GM13977 (cell line): ENCODE measurements at regions not wholly inside any gene's neighbourhood (a gene's known extent, or its start where the extent isn't known, plus 50 kb on each side); places are given as distances from the start of the nearest gene placed in this dataset.
"Not testable (repeated sequence)": the region's sequence is repeated elsewhere in the genome, so short reads cannot be mapped to it uniquely, and the experiment has no call there.

Experiments used
- DNase-seq: peaks from one replicate; pipeline ENCODE4 v3.0.0; 2012; ENCODE audit warnings: low spot score
- CTCF ChIP-seq: IDR thresholded peaks from 2 replicates; pipeline ENCODE4 v1.5.1; 2012; ENCODE audit warnings: mild to moderate bottlenecking, control low read depth; ENCODE audit not compliant: insufficient read depth; ENCODE audit errors: extremely low read depth, missing control alignments
- in situ Hi-C: fragments of 300-500 bp; cut with MboI; formaldehyde crosslinking; loops from one replicate; pipeline ENCODE4 v1.12.0; 2022; ENCODE audit warnings: low sequenced_read_pairs, low pct_unique_long_range_greater_than_20kb, mixed read lengths, inconsistent platforms; ENCODE audit not compliant: unreplicated experiment

DNA sequence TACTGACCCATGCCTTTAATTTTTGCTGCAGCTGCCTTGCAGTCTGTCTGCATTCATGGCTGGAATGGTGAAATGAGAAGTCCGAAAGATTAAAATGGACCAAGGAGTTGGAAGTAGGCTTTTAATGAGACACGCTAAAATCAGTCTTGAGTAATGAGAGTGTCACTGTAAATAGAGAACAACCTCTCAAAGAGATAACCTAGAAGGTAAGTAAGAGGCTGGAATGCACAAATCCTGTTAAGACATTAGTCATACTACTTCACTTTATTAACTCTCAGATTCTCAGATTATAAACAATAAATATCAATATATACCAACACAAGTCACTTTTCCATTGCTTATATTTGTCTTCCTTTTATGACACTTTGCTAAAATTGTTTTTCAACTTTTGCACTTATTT, 880.6 kb upstream of the C9orf72 start:
- no peak for DNase-seq
- no peak for TF ChIP-seq CTCF
- in situ Hi-C loops, result no loop called here

DNA sequence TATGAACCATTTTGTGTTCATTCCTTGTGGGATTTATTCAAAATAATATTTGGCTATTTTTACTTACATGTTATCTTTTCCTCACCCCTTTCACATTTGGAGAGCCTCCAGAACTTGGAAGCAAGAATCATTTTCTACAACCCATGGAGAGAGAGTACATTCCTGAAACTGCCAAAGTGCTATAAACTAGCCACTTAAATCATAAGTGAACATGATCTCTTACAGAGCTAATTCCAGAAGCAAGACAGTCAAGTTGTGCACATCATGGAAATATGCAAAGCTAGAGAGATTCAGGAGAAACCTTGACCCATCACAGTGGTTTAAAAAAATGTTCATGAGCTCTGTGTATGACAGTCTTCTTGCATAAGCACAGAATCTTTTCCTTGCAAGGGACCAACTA, 883.6 kb upstream of the C9orf72 start:
- in situ Hi-C loops, result no loop called here
- no peak for DNase-seq
- TF ChIP-seq CTCF, result no peak

DNA sequence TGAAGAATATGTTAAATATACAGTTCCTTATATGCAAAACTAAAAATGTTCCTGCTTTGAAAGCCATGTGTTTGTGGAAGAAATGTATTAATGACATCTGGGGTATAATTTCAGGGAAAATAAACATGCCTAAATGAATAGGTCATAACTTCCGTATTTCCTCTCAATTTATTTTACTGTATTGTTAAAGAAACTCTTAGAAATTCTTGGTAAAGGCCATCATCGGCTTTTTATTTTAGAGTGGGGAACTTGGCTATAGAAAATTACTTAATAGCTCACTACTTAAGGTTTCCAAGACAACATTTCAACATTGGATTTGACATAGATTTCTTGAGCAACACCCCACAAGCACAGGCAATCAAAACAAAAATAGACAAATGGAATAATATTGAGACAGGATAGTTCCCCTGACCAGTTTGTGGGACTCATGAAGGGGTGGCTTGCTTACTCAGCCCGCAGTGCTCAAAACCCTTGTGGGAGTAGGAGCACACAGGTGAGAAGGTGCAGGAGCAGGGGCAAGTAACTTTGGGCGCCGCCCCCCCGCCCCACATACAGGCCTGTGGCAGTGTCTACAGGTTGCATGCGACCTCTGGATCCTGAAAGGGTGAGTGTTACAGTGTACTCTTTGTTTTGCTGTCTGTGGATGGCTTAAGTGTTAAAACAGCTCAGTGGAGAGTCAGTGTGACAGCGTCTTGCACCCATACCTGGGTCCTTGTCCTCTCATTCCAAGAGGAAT, 891.4 kb upstream of the C9orf72 start:
- DNase-seq, result no peak
- in situ Hi-C loops, result no loop called here
- no peak for TF ChIP-seq CTCF

DNA sequence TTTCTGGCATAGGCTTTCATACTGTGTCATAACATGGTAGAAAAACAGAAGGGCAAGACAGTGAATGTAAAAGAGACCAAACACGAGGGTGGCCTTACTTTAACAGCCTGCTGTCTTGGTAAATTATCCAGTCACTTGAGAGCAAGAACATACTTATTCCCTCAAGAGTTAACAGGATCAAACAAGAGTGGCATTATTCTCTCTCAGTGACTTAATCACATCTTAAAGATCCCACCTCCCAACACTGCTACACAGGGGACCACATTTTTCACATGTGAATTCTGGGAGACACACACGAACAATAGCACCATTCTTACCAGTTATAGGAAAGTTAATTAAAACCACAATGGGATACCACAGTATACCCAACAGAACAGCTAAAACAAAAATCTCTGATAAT, 898.0 kb upstream of the C9orf72 start:
- DNase-seq, result no peak
- TF ChIP-seq CTCF, result no peak
- in situ Hi-C loops, result no loop called here

- no peak for TF ChIP-seq CTCF
- in situ Hi-C loops, result no loop called here
- no peak for DNase-seq
These were observed 914.3 kb upstream of the C9orf72 start for GRCh38 chr9:28487561-28487960.

DNA sequence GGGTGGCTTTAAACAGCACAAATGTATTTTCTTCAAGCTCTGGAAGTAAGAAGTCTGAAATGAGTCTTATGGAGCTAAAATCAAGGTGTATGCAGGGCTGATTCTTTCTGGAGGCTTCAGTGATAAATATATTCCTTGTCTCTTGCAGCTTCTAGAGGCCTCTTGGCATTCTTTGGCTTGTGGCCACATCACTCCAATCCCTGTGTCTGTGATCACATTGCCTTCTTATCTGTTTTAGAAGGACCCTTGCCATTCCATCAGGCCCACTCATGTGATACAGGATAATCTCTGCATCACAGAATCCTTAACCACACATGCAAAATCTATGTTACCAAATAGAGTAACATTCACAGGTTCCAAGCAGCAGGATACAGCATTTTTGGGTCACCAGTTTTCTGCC, 917.8 kb upstream of the C9orf72 start:
- no peak for TF ChIP-seq CTCF
- DNase-seq, result no peak
- in situ Hi-C loops, result no loop called here

DNA sequence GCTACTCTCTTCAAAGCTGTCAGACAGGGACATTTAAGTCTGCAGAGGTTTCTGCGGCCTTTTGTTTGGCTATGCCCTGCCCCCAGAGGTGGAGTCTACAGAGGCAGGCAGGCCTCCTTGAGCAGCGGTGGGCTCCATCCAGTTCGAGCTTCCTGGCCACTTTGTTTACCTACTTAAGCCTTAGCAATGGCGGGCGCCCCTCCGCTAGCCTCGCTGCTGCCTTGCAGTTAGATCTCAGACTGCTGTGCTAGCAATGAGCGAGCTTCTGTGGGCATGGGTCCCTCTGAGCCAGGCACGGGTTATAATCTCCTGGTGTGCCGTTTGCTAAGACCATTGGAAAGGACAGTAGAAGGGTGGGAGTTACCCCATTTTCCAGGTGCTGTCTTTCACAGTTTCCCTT, 924.9 kb upstream of the C9orf72 start:
- DNase-seq, result not testable (repeated sequence)

More for the DNA sequence above, 924.9 kb upstream of the C9orf72 start:
- in situ Hi-C loops, result not testable (repeated sequence)
